ENCODE measurements at regions not wholly inside any gene's neighbourhood (a gene's known extent, or its start where the extent isn't known, plus 50 kb on each side); places are given as distances from the start of the nearest gene placed in this dataset.

DNA sequence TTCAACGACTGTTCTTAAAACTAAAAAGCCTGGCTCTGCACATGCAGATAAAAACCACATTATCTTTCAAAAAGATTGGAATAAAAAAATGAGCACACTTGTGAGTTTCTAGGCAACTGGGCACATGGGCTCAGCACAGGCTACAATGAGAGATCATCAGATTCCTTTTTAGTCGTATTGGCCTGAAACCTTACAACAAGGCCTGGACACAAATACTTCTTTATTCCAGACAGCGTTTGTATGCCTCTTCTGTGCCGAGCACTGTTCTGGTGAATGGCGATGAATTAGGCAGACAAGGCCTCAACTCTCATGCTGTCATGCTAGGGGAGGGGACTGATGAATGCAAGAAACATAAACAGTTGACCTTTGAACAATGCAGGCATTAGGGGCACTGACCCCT, 463.0 kb downstream of the AACS start:
- no peak for DNase-seq (ENCODE audit: insufficient read length, low spot score)
- TF ChIP-seq, protein P1, sequence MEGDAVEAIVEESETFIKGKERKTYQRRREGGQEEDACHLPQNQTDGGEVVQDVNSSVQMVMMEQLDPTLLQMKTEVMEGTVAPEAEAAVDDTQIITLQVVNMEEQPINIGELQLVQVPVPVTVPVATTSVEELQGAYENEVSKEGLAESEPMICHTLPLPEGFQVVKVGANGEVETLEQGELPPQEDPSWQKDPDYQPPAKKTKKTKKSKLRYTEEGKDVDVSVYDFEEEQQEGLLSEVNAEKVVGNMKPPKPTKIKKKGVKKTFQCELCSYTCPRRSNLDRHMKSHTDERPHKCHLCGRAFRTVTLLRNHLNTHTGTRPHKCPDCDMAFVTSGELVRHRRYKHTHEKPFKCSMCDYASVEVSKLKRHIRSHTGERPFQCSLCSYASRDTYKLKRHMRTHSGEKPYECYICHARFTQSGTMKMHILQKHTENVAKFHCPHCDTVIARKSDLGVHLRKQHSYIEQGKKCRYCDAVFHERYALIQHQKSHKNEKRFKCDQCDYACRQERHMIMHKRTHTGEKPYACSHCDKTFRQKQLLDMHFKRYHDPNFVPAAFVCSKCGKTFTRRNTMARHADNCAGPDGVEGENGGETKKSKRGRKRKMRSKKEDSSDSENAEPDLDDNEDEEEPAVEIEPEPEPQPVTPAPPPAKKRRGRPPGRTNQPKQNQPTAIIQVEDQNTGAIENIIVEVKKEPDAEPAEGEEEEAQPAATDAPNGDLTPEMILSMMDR (IDR thresholded peaks at IDR 0.05; ENCODE audit: insufficient read depth, missing control alignments), result no peak
- FAIRE-seq, result no peak

DNA sequence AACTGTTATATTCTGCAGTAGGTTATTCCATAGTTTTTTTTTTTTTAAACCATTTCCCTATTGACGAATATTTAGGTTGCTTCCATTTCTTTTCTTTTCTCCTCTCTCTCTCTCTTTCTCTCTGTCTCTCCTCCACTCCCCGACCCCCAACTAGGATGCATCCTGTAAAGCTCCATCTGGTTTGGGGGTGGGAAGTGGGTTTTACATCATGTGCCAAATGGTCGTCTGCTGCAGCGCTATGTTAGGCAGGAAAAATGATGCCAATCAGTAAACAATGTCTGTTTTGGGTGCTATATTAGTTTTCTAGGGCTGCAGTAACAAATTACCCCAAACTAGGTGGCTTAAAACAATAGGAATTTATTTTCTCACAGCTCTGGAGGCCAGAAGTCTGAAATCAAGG, 465.0 kb downstream of the AACS start:
- no peak for FAIRE-seq

DNA sequence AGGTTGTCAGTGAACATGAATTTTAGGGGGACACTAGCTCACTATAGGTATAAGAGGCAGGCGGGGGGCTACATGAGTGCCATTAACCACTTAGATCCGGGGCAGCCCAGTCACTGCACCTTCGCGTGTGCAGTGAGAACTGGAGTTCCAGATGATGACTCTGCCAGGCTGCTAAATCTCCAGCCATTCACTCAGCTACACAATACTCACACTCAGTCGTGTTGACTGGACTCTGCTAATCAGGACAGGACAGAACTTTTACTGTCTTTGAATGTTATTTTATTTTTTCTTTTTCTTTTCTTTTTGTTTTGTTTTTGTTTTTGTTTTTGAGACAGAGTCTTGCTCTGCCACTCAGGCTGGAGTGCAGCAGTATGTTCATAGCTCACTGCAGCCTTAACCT, 465.6 kb downstream of the AACS start:
- FAIRE-seq (no peak), DNase-seq (ENCODE audit: insufficient read length, low spot score) (no peak)
- TF ChIP-seq, protein P1 (IDR thresholded peaks at IDR 0.05; ENCODE audit: insufficient read depth, missing control alignments), result no peak

More for the DNA sequence above, 465.0 kb downstream of the AACS start:
- DNase-seq (ENCODE audit: insufficient read length, low spot score), result no peak
- TF ChIP-seq, protein P1 (IDR thresholded peaks at IDR 0.05; ENCODE audit: insufficient read depth, missing control alignments), result no peak

DNA sequence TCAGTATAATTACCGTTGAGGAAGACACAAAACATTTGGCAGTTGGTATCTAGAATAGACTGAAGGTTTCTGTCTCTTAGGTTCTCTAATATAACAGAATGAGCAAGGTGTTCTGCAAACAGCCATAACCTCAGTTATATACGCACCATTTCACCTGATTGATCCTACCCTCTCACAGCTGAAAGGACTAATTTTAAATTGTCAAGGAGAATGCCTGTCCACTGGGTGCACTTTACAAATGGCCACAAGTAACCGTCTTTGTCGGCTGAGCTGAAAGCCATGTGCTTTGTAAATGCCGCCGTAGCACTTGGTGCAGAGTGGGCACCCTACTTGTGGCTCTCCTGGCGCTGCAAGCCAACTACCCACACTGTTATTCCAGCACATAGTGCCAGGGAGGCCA, 466.3 kb downstream of the AACS start:
- DNase-seq (ENCODE audit: insufficient read length, low spot score) (no peak), FAIRE-seq (no peak)
- TF ChIP-seq, protein P1 (IDR thresholded peaks at IDR 0.05; ENCODE audit: insufficient read depth, missing control alignments), result no peak

- FAIRE-seq, result no peak
- DNase-seq (ENCODE audit: insufficient read length, low spot score), result no peak
- TF ChIP-seq, protein P1 (IDR thresholded peaks at IDR 0.05; ENCODE audit: insufficient read depth, missing control alignments), result peak; percentile 58
Measured at GRCh38 chr12:125533434-125534029, 468.3 kb downstream of the AACS start.

GRCh38 chr12:125538401-125539199, 473.4 kb downstream of the AACS start:
- no peak for DNase-seq (ENCODE audit: insufficient read length, low spot score)
- TF ChIP-seq, protein P1 (IDR thresholded peaks at IDR 0.05; ENCODE audit: insufficient read depth, missing control alignments), result no peak
- no peak for FAIRE-seq
